MCF 10A (cell line): ENCODE measurements at regions not wholly inside any gene's neighbourhood (a gene's known extent, or its start where the extent isn't known, plus 50 kb on each side); places are given as distances from the start of the nearest gene placed in this dataset.

Source experiments
- BruUV-seq: library from RNA; stranded (reverse); fragments of 400-500 nt; replicated peaks from 2 replicates; lab custom pipeline; 2021; lab: Mats Ljungman, UMichigan
- CTCF ChIA-PET: fragments of 300-600 bp; sonication (Branson Sonifier 250); formaldehyde crosslinking; extraction: SDS; loops from one replicate; lab custom pipeline; 2021; ENCODE audit warnings: antibody characterized with exemption, inconsistent platforms; lab: Yijun Ruan, JAX
- POLR2A ChIA-PET: fragments of 300-600, 350-650 bp; sonication (Branson Sonifier 250); formaldehyde crosslinking; extraction: SDS; loops from one replicate; lab custom pipeline; 2020; ENCODE audit warnings: antibody characterized with exemption, inconsistent platforms; lab: Yijun Ruan, JAX
- DNase-seq: peaks from one replicate; pipeline ENCODE4 v3.0.0-alpha.2; 2018; ENCODE audit not compliant: unreplicated experiment
- H3K27ac Mint-ChIP-seq: one replicate; pipeline ENCODE4 v1.8.0; 2022; ENCODE audit warnings: mild to moderate bottlenecking, low read depth, mixed read lengths; ENCODE audit not compliant: unreplicated experiment
- H3K27me3 Mint-ChIP-seq: one replicate; pipeline ENCODE4 v1.8.0; 2022; ENCODE audit warnings: mixed read lengths; ENCODE audit not compliant: insufficient read depth, unreplicated experiment
- H3K36me3 Mint-ChIP-seq: one replicate; pipeline ENCODE4 v1.8.0; 2022; ENCODE audit warnings: mild to moderate bottlenecking, moderate library complexity, mixed read lengths; ENCODE audit not compliant: insufficient read depth, unreplicated experiment
- H3K4me1 Mint-ChIP-seq: one replicate; pipeline ENCODE4 v1.8.0; 2022; ENCODE audit warnings: mixed read lengths; ENCODE audit not compliant: insufficient read depth, unreplicated experiment
- H3K4me3 Mint-ChIP-seq: one replicate; pipeline ENCODE4 v1.8.0; 2022; ENCODE audit warnings: mild to moderate bottlenecking, moderate library complexity, mixed read lengths; ENCODE audit not compliant: unreplicated experiment
- H3K9me3 Mint-ChIP-seq: one replicate; pipeline ENCODE4 v1.8.0; 2022; ENCODE audit warnings: mixed read lengths; ENCODE audit not compliant: unreplicated experiment
- intact Hi-C: fragments of 100-400 bp; cut with micrococcal nuclease; formaldehyde crosslinking; loops from 2 replicates; pipeline ENCODE4 v1.14.1; 2022
- TF ChIP-seq, protein P1 (sequence below): fragments of 200-600 bp; IDR thresholded peaks from one replicate; pipeline ENCODE4 v1.8.0; 2022; ENCODE audit warnings: antibody characterized with exemption, mild to moderate bottlenecking; ENCODE audit not compliant: unreplicated experiment

DNA sequence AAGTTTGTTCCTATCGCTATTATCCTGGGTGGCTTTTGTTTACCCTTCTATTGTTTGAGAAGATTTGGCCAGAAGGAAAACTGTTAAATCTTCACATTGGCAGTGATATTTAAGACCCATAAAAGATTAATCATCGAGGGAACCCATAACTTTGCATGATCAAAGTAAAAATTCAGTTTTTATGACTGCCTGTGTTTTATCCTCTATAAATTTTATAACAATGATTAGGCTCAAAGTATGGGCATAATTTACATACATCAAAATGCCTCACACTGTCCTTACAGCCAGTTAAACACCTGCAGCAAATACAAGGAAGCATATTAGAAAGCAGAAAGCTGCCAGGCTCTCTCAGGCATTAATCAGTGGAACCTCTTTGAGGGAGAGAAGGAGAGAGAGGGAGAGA, 289.1 kb downstream of the ICOS start:
- intact Hi-C loops, result no loop called here
- TF ChIP-seq, protein P1, sequence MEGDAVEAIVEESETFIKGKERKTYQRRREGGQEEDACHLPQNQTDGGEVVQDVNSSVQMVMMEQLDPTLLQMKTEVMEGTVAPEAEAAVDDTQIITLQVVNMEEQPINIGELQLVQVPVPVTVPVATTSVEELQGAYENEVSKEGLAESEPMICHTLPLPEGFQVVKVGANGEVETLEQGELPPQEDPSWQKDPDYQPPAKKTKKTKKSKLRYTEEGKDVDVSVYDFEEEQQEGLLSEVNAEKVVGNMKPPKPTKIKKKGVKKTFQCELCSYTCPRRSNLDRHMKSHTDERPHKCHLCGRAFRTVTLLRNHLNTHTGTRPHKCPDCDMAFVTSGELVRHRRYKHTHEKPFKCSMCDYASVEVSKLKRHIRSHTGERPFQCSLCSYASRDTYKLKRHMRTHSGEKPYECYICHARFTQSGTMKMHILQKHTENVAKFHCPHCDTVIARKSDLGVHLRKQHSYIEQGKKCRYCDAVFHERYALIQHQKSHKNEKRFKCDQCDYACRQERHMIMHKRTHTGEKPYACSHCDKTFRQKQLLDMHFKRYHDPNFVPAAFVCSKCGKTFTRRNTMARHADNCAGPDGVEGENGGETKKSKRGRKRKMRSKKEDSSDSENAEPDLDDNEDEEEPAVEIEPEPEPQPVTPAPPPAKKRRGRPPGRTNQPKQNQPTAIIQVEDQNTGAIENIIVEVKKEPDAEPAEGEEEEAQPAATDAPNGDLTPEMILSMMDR, result no peak
- Mint-ChIP-seq H3K27ac (no peak overlapping the region), H3K27me3 (peaks cover 46% of the 10 kb centered on the region), H3K36me3 (peaks cover 6% of the 10 kb centered on the region), H3K9me3 (no peaks in the 10 kb centered on the region), H3K4me1 (no peaks in the 10 kb centered on the region), H3K4me3 (no peak overlapping the region)
- ChIA-PET CTCF (no interaction called here), POLR2A (interaction anchor here (1.0 kb wide), 1 partner anchor 13 kb away, joined by 3 read pairs; no protein-coding TSS in a partner anchor)
- no peak for DNase-seq
- no TSS peak for BruUV-seq

DNA sequence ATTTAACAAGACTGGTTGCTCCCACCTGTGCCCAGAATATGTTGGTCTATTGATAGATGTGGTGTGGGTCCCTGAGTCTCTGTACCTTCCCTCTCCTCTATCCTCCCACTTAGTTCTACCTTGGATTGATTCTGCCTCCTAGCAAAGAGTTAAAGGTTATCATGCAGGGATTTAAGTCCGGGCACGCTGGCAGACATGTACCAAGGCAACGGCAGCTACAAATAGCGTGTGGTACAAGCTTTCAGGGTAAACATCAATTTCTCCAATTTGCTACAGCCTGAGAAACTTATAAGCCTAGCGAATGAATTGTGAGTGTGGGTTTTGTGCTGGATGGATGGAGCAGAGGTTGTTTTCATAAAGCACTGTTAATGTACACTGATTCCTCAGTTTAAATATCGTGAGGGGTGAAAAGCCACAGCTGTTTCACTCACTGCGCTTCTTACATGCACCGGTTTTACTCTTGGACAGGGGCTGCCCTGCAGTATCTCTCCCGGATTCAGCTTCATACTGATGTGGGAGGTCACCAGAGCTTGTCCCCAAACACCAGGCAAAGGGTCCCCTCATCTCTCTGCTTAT, 289.8 kb downstream of the ICOS start:
- Mint-ChIP-seq H3K9me3 (no peaks in the 10 kb centered on the region), H3K36me3 (peaks cover 6% of the 10 kb centered on the region), H3K4me3 (no peak overlapping the region), H3K27me3 (peaks cover 46% of the 10 kb centered on the region), H3K4me1 (no peaks in the 10 kb centered on the region), H3K27ac (no peak overlapping the region)
- DNase-seq, result no peak
- ChIA-PET CTCF (interaction anchor here (1.2 kb wide), 2 partner anchors 18 to 26 kb away, joined by 3 to 4 read pairs; no protein-coding TSS in a partner anchor), POLR2A (interaction anchor here (1.0 kb wide), 1 partner anchor 13 kb away, joined by 3 read pairs; no protein-coding TSS in a partner anchor)
- TF ChIP-seq, protein P1, result no peak
- no TSS peak for BruUV-seq
- intact Hi-C loops, result no loop called here

DNA sequence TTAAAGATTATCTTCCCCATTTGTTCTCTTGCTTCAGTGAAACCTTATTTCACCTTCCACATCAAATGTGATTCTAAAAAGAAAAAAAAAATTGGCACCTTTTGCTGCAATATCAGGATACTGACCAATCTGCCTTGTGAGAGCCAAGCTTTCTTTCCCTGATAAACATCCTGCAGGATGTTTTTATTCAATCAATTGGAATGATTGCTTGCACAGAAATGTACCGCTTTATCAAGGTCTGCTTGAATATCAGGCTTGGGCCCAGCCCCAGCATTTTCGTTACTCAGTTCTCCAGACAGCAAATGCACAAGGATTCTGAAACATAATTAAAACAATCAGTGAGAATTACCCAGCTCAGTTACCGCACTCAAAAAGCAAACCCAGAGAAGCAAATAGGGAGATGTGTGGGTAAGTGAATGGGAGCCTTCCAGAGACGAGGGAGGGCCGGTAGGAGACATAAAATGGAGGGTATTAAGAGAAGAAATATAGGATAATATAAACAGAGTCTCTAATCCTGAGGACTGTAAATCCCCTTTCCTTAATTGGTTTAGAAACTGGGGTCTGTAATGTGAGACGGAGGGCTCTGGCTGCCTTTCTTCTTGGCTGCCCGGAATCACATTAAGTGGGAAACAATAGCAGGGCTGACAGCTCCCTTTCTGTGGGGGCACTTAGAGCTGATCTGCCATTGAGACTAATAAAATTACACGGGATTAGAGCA, 291.8 kb downstream of the ICOS start:
- ChIA-PET CTCF (interaction anchor here (0.7 to 1.5 kb wide), 2 partner anchors 56 to 83 kb away, joined by 3 to 4 read pairs; no protein-coding TSS in a partner anchor), POLR2A (no interaction called here)
- Mint-ChIP-seq H3K27ac (no peak overlapping the region), H3K9me3 (no peaks in the 10 kb centered on the region), H3K27me3 (peaks cover 46% of the 10 kb centered on the region), H3K4me1 (no peaks in the 10 kb centered on the region), H3K36me3 (peaks cover 6% of the 10 kb centered on the region), H3K4me3 (no peak overlapping the region)
- DNase-seq, result no peak
- intact Hi-C loops, result no loop called here
- TF ChIP-seq, protein P1, result no peak
- no TSS peak for BruUV-seq

DNA sequence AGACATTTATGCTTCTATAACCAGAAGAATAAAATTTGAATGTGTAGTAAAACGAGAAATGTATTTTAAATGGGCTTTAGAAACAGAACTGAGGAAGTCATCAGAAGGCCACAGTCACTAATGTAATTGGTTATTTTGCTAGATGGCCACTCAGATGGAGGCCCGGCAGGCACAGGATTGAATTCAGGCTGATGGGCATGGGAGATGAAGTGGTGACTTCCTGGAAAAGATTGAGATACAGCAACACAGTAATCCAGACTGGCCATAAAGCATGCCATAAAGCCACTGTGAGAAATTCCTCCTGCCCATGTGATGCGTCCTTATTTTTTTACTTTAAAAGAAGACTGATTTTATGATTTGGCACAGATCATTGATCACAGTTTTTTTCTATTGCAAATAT, 297.7 kb downstream of the ICOS start:
- Mint-ChIP-seq H3K27ac (no peak overlapping the region), H3K4me1 (no peaks in the 10 kb centered on the region), H3K4me3 (no peak overlapping the region), H3K36me3 (no peaks in the 10 kb centered on the region), H3K27me3 (no peaks in the 10 kb centered on the region), H3K9me3 (no peaks in the 10 kb centered on the region)
- no peak for DNase-seq
- TF ChIP-seq, protein P1, result no peak
- CTCF ChIA-PET, result interaction anchor here (0.6 to 1.1 kb wide), 2 partner anchors 18 to 26 kb away, joined by 3 to 4 read pairs; no protein-coding TSS in a partner anchor
- BruUV-seq, result no TSS peak
- intact Hi-C loops, result no loop called here
- POLR2A ChIA-PET, result no interaction called here
